ENCODE measurements at regions not wholly inside any gene's neighbourhood (a gene's known extent, or its start where the extent isn't known, plus 50 kb on each side); places are given as distances from the start of the nearest gene placed in this dataset.

DNA sequence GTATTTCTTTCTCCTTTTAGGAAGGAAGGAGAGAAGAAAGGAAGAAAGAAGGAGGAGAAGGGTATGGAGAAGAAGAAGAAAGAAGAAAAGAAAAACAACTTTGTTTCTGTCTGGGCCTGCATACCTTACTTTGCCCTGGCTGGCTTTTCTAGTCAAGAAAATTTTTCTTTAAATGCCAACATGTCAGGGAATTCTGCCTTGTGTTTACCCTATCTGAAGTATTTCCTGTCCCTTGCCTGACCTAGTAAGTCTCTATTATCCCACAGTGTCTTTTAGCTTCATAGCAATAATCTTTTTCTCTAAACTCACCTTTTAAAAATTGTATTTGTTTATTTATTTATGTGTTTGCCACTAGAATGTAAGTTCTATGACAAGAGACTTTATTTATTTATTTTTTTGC, 1864.1 kb downstream of the EFNA5 start:
- in situ Hi-C loops (cut with MboI; ENCODE audit: low sequenced_read_pairs) = no loop called here
- ChIA-PET POLR2A (ENCODE audit: unreplicated experiment) (no interaction called here), CTCF (no interaction called here)

More for the DNA sequence above, 1864.1 kb downstream of the EFNA5 start:
- Histone ChIP-seq H3K9me3 (ENCODE audit: control insufficient read depth, insufficient read depth, low read length) (0 out of 2 replicates have a peak, but pooled peaks cover 2% of the 10 kb centered on the region), H3K36me3 (ENCODE audit: control insufficient read depth, insufficient read depth, low read length) (no peaks in the 10 kb centered on the region), H4K5ac (ENCODE audit: low read depth, low read length) (no peak overlapping the region), H3K4me1 (ENCODE audit: control insufficient read depth, insufficient read depth, low read length) (no peaks in the 10 kb centered on the region), H4K20me1 (ENCODE audit: insufficient read depth, low read length) (no peaks in the 10 kb centered on the region), H3K4ac (ENCODE audit: low read depth, low read length) (no peak overlapping the region), H4K8ac (ENCODE audit: low read depth in 2 of 2, low read length in 2 of 2) (no peak overlapping the region), H3K9ac (ENCODE audit: low read depth, low read length) (no peak overlapping the region), H3K56ac (ENCODE audit: extremely low read depth, insufficient read depth, low read length) (no peak overlapping the region), H3K4me3 (ENCODE audit: insufficient read depth, low read depth, low read length) (no peak overlapping the region), H3K27me3 (ENCODE audit: control insufficient read depth, insufficient read depth, low read length) (no peaks in the 10 kb centered on the region), H3K9me1 (ENCODE audit: insufficient read depth, low read length) (no peaks in the 10 kb centered on the region), H4K91ac (ENCODE audit: insufficient read depth, low read depth, low read length) (no peak overlapping the region), H2AK5ac (ENCODE audit: low read depth, low read length) (no peak overlapping the region), H3K4me2 (ENCODE audit: low read depth, low read length) (no peak overlapping the region), H3K14ac (replicated peaks; ENCODE audit: low read depth, low read length) (no peak overlapping the region), H3K79me1 (ENCODE audit: low read depth in 1 of 2, low read length in 2 of 2) (no peaks in the 10 kb centered on the region), H2AK9ac (replicated peaks; ENCODE audit: low read depth, low read length, poor library complexity) (no peak overlapping the region), H2BK20ac (ENCODE audit: low read depth, low read length) (no peak overlapping the region), H2BK15ac (ENCODE audit: low read depth, low read length) (no peak overlapping the region), H3K23ac (ENCODE audit: low read depth, low read length) (no peak overlapping the region), H3K27ac (ENCODE audit: insufficient read depth, low read length) (no peak overlapping the region), H2BK5ac (ENCODE audit: low read depth, low read length, poor library complexity, severe bottlenecking) (no peak overlapping the region), H3K18ac (ENCODE audit: low read depth, low read length) (no peak overlapping the region), H2AFZ (replicated peaks; ENCODE audit: low read length, poor library complexity) (no peak overlapping the region), H2BK120ac (ENCODE audit: low read depth, low read length) (no peak overlapping the region)
- BruUV-seq (replicated peaks) = no TSS peak
- no peak for DNase-seq
- intact Hi-C loops (cut with micrococcal nuclease) (no loop called here), dilution Hi-C loops (cut with HindIII; ENCODE audit: low sequenced_read_pairs, unreplicated experiment) (no loop called here)
- TF ChIP-seq MAFK (IDR thresholded peaks at IDR 0.05; ENCODE audit: low read depth, low read length) (no peak), CHD1 (IDR thresholded peaks at IDR 0.05; ENCODE audit: low read depth, low read length) (no peak), RAD21 (IDR thresholded peaks at IDR 0.05; ENCODE audit: low read length) (no peak), RCOR1 (IDR thresholded peaks at IDR 0.05; ENCODE audit: insufficient replicate concordance, low read length) (no peak)
- no peak for ATAC-seq (ENCODE audit: low read depth)

All from IMR-90 (cell line).